ENCODE measurements at regions not wholly inside any gene's neighbourhood (a gene's known extent, or its start where the extent isn't known, plus 50 kb on each side); places are given as distances from the start of the nearest gene placed in this dataset.

GRCh38 chr10:81073155-81073554 is 535.5 kb downstream of the SH2D4B start:
- H3K18ac ChIP-seq (ENCODE audit: low read depth, low read length) = no peak overlapping the region
- H2AK5ac ChIP-seq (ENCODE audit: low read depth, low read length) = no peak overlapping the region
- ChIA-PET POLR2A (ENCODE audit: unreplicated experiment) (no interaction called here), CTCF (no interaction called here)
- dilution Hi-C loops (cut with HindIII; ENCODE audit: low sequenced_read_pairs, unreplicated experiment) (no loop called here), in situ Hi-C loops (cut with MboI; ENCODE audit: low sequenced_read_pairs) (no loop called here), intact Hi-C loops (cut with micrococcal nuclease) (no loop called here)
- H4K5ac ChIP-seq (ENCODE audit: low read depth, low read length) = no peak overlapping the region
- no peaks in the 10 kb centered on the region for H3K4me1 ChIP-seq (ENCODE audit: control insufficient read depth, insufficient read depth, low read length)
- H3K14ac ChIP-seq (replicated peaks; ENCODE audit: low read depth, low read length) = no peak overlapping the region
- H4K91ac ChIP-seq (ENCODE audit: insufficient read depth, low read depth, low read length) = no peak overlapping the region
- H4K8ac ChIP-seq (ENCODE audit: low read depth in 2 of 2, low read length in 2 of 2) = no peak overlapping the region
- H3K9ac ChIP-seq (ENCODE audit: low read depth, low read length) = no peak overlapping the region
- no peak for DNase-seq
- H2AFZ ChIP-seq (replicated peaks; ENCODE audit: low read length, poor library complexity) = no peak overlapping the region
- H2BK120ac ChIP-seq (ENCODE audit: low read depth, low read length) = no peak overlapping the region
- H2BK5ac ChIP-seq (ENCODE audit: low read depth, low read length, poor library complexity, severe bottlenecking) = no peak overlapping the region
- H3K4me3 ChIP-seq (ENCODE audit: insufficient read depth, low read depth, low read length) = no peak overlapping the region
- H2BK20ac ChIP-seq (ENCODE audit: low read depth, low read length) = no peak overlapping the region
- H3K9me1 ChIP-seq (ENCODE audit: insufficient read depth, low read length) = no peaks in the 10 kb centered on the region
- no peak overlapping the region for H3K4ac ChIP-seq (ENCODE audit: low read depth, low read length)
- H3K79me1 ChIP-seq (ENCODE audit: low read depth in 1 of 2, low read length in 2 of 2) = no peaks in the 10 kb centered on the region
- no peak overlapping the region for H2BK15ac ChIP-seq (ENCODE audit: low read depth, low read length)
- H3K4me2 ChIP-seq (ENCODE audit: low read depth, low read length) = no peak overlapping the region
- TF ChIP-seq FOS (IDR thresholded peaks at IDR 0.05; ENCODE audit: low read depth, low read length) = no peak
- no peak for TF ChIP-seq MAZ (IDR thresholded peaks at IDR 0.05; ENCODE audit: borderline replicate concordance, low read depth, low read length)
- TF ChIP-seq NFE2L2 (IDR thresholded peaks at IDR 0.05; ENCODE audit: low read depth, low read length) = no peak
- no peak for TF ChIP-seq RFX5 (IDR thresholded peaks at IDR 0.05; ENCODE audit: low read depth, low read length)
- TF ChIP-seq CHD1 (IDR thresholded peaks at IDR 0.05; ENCODE audit: low read depth, low read length) = no peak
- TF ChIP-seq MAFK (IDR thresholded peaks at IDR 0.05; ENCODE audit: low read depth, low read length) = no peak
- TF ChIP-seq CEBPB (IDR thresholded peaks at IDR 0.05; ENCODE audit: low read depth, low read length) = no peak
- TF ChIP-seq USF2 (IDR thresholded peaks at IDR 0.05; ENCODE audit: low read depth, low read length) = no peak
- no peak for TF ChIP-seq SMC3 (IDR thresholded peaks at IDR 0.05; ENCODE audit: low read depth, low read length)
- TF ChIP-seq CTCF (conservative IDR thresholded peaks at IDR 0.05; ENCODE audit: low read depth, low read length) = no peak
- no peak for TF ChIP-seq RAD21 (IDR thresholded peaks at IDR 0.05; ENCODE audit: low read length)
- TF ChIP-seq BHLHE40 (IDR thresholded peaks at IDR 0.05; ENCODE audit: low read depth, low read length) = no peak
- no peak for TF ChIP-seq RCOR1 (IDR thresholded peaks at IDR 0.05; ENCODE audit: insufficient replicate concordance, low read length)
- TF ChIP-seq ELK1 (IDR thresholded peaks at IDR 0.05; ENCODE audit: borderline replicate concordance, low read depth, low read length) = no peak
- TF ChIP-seq MXI1 (IDR thresholded peaks at IDR 0.05; ENCODE audit: borderline replicate concordance, low read depth, low read length) = no peak
- TF ChIP-seq POLR2A (IDR thresholded peaks at IDR 0.05; ENCODE audit: low read depth, low read length) = no peak
- no peaks in the 10 kb centered on the region for H4K20me1 ChIP-seq (ENCODE audit: insufficient read depth, low read length)
- peaks cover 4% of the 10 kb centered on the region; the same call in 1 of the 2 replicates for H3K9me3 ChIP-seq (ENCODE audit: control insufficient read depth, insufficient read depth, low read length)
- no peak overlapping the region for H3K23ac ChIP-seq (ENCODE audit: low read depth, low read length)
- no peak overlapping the region for H3K56ac ChIP-seq (ENCODE audit: extremely low read depth, insufficient read depth, low read length)
- H3K27me3 ChIP-seq (ENCODE audit: control insufficient read depth, insufficient read depth, low read length) = no peaks in the 10 kb centered on the region
- H3K27ac ChIP-seq (ENCODE audit: insufficient read depth, low read length) = no peak overlapping the region
- H2AK9ac ChIP-seq (replicated peaks; ENCODE audit: low read depth, low read length, poor library complexity) = no peak overlapping the region
- WGBS, 2 experiments (ENCODE audit: extremely low coverage in 2 of 2, insufficient read length in 1 of 2) = no CpG with 5 or more reads among the region's 2 CpGs
- no peaks in the 10 kb centered on the region for H3K36me3 ChIP-seq (ENCODE audit: control insufficient read depth, insufficient read depth, low read length)
- no peak for ATAC-seq (ENCODE audit: low read depth)
- no TSS peak for BruUV-seq (replicated peaks)

All from IMR-90 (cell line).